ENCODE measurements at regions not wholly inside any gene's neighbourhood (a gene's known extent, or its start where the extent isn't known, plus 50 kb on each side); places are given as distances from the start of the nearest gene placed in this dataset.

- no peak for FAIRE-seq
Measured at GRCh38 chr9:17894501-17895160, 315.8 kb downstream of the SH3GL2 start.

GRCh38 chr9:17900606-17901005 is 321.7 kb downstream of the SH3GL2 start:
- H3K4me3 ChIP-seq (ENCODE audit: insufficient read depth, low read depth, low read length) = no peak overlapping the region
- Mint-ChIP-seq H3K27me3 (ENCODE audit: low read depth, unreplicated experiment) (peaks cover 44% of the 10 kb centered on the region), H3K4me3 (ENCODE audit: unreplicated experiment) (no peak overlapping the region), H3K36me3 (ENCODE audit: low read depth, unreplicated experiment) (no peaks in the 10 kb centered on the region), H3K4me1 (ENCODE audit: low read depth, unreplicated experiment) (no peaks in the 10 kb centered on the region), H3K9me3 (ENCODE audit: unreplicated experiment) (peaks cover 5% of the 10 kb centered on the region), H3K27ac (ENCODE audit: unreplicated experiment) (no peak overlapping the region)
- H2AFZ ChIP-seq (ENCODE audit: low read depth, low read length) = no peak overlapping the region
- no peak for DNase-seq (ENCODE audit: low read depth)
- H4K20me1 ChIP-seq (ENCODE audit: insufficient read depth, low read length) = no peaks in the 10 kb centered on the region
- no peaks in the 10 kb centered on the region for H3K4me1 ChIP-seq (ENCODE audit: insufficient read depth, low read length)
- no peak overlapping the region for H3K27ac ChIP-seq (ENCODE audit: low read depth, low read length)
- peaks cover 26% of the 10 kb centered on the region for H3K27me3 ChIP-seq (ENCODE audit: insufficient read depth, low read length)
- H3K9ac ChIP-seq (ENCODE audit: low read length) = no peak overlapping the region
- H3K36me3 ChIP-seq (ENCODE audit: insufficient read depth, low read length) = no peaks in the 10 kb centered on the region
- H3K9me3 ChIP-seq (ENCODE audit: insufficient read depth, low read depth, low read length) = no peaks in the 10 kb centered on the region
- H3K4me2 ChIP-seq (ENCODE audit: low read length) = no peak overlapping the region
- no peak for FAIRE-seq
- no peaks in the 10 kb centered on the region for H3K79me2 ChIP-seq (ENCODE audit: insufficient read depth, low read length)
- TF ChIP-seq EZH2 (IDR thresholded peaks at IDR 0.05; ENCODE audit: insufficient read depth, low read length) (no peak), CTCF (IDR thresholded peaks at IDR 0.05; ENCODE audit: insufficient read depth, low read depth, low read length) (no peak)

More at GRCh38 chr9:17894501-17895160, 315.8 kb downstream of the SH3GL2 start:
- Histone ChIP-seq H3K27ac (ENCODE audit: low read depth, low read length) (no peak overlapping the region), H3K79me2 (ENCODE audit: insufficient read depth, low read length) (no peaks in the 10 kb centered on the region), H3K4me1 (ENCODE audit: insufficient read depth, low read length) (no peaks in the 10 kb centered on the region), H3K9me3 (ENCODE audit: insufficient read depth, low read depth, low read length) (no peaks in the 10 kb centered on the region), H3K4me2 (ENCODE audit: low read length) (no peak overlapping the region), H3K27me3 (ENCODE audit: insufficient read depth, low read length) (no peaks in the 10 kb centered on the region), H3K9ac (ENCODE audit: low read length) (no peak overlapping the region), H3K4me3 (ENCODE audit: insufficient read depth, low read depth, low read length) (no peak overlapping the region), H3K36me3 (ENCODE audit: insufficient read depth, low read length) (no peaks in the 10 kb centered on the region), H4K20me1 (ENCODE audit: insufficient read depth, low read length) (no peaks in the 10 kb centered on the region), H2AFZ (ENCODE audit: low read depth, low read length) (no peak overlapping the region)
- Mint-ChIP-seq H3K9me3 (ENCODE audit: unreplicated experiment) (no peaks in the 10 kb centered on the region), H3K36me3 (ENCODE audit: low read depth, unreplicated experiment) (no peaks in the 10 kb centered on the region), H3K27ac (ENCODE audit: unreplicated experiment) (peak overlapping the region; percentile 36), H3K4me1 (ENCODE audit: low read depth, unreplicated experiment) (peaks cover 8% of the 10 kb centered on the region), H3K4me3 (ENCODE audit: unreplicated experiment) (no peak overlapping the region), H3K27me3 (ENCODE audit: low read depth, unreplicated experiment) (no peaks in the 10 kb centered on the region)
- TF ChIP-seq EZH2 (IDR thresholded peaks at IDR 0.05; ENCODE audit: insufficient read depth, low read length) (no peak), CTCF (IDR thresholded peaks at IDR 0.05; ENCODE audit: insufficient read depth, low read depth, low read length) (no peak)
- no peak for DNase-seq (ENCODE audit: low read depth)

GRCh38 chr9:17905366-17905765 is 326.5 kb downstream of the SH3GL2 start:
- H3K36me3 Mint-ChIP-seq (ENCODE audit: low read depth, unreplicated experiment) = no peaks in the 10 kb centered on the region
- H3K4me1 ChIP-seq (ENCODE audit: insufficient read depth, low read length) = peaks cover 3% of the 10 kb centered on the region
- no peak for FAIRE-seq
- H3K9ac ChIP-seq (ENCODE audit: low read length) = no peak overlapping the region
- no peak for DNase-seq (ENCODE audit: low read depth)
- no peaks in the 10 kb centered on the region for H3K36me3 ChIP-seq (ENCODE audit: insufficient read depth, low read length)
- H3K27ac Mint-ChIP-seq (ENCODE audit: unreplicated experiment) = no peak overlapping the region
- H3K27me3 ChIP-seq (ENCODE audit: insufficient read depth, low read length) = peaks cover 44% of the 10 kb centered on the region
- H3K9me3 Mint-ChIP-seq (ENCODE audit: unreplicated experiment) = peaks cover 5% of the 10 kb centered on the region
- no peaks in the 10 kb centered on the region for H4K20me1 ChIP-seq (ENCODE audit: insufficient read depth, low read length)
- no peak overlapping the region for H3K4me2 ChIP-seq (ENCODE audit: low read length)
- H3K4me3 ChIP-seq (ENCODE audit: insufficient read depth, low read depth, low read length) = no peak overlapping the region
- H2AFZ ChIP-seq (ENCODE audit: low read depth, low read length) = no peak overlapping the region
- no peaks in the 10 kb centered on the region for H3K9me3 ChIP-seq (ENCODE audit: insufficient read depth, low read depth, low read length)
- TF ChIP-seq CTCF (IDR thresholded peaks at IDR 0.05; ENCODE audit: insufficient read depth, low read depth, low read length) = no peak
- no peak overlapping the region for H3K27ac ChIP-seq (ENCODE audit: low read depth, low read length)
- H3K4me1 Mint-ChIP-seq (ENCODE audit: low read depth, unreplicated experiment) = peaks cover 4% of the 10 kb centered on the region
- no peaks in the 10 kb centered on the region for H3K79me2 ChIP-seq (ENCODE audit: insufficient read depth, low read length)
- H3K27me3 Mint-ChIP-seq (ENCODE audit: low read depth, unreplicated experiment) = peaks cover 70% of the 10 kb centered on the region
- H3K4me3 Mint-ChIP-seq (ENCODE audit: unreplicated experiment) = peak overlapping the region; percentile 79

All from astrocyte (in vitro differentiated cells and primary cell).